HCT116 (cell line): ENCODE measurements at regions not wholly inside any gene's neighbourhood (a gene's known extent, or its start where the extent isn't known, plus 50 kb on each side); places are given as distances from the start of the nearest gene placed in this dataset.

ENCODE experiments used
- ATAC-seq: fragments of 200-7000 bp; cut with Tn5 transposase; 2 replicates; pipeline ENCODE4 v1.9.1; 2020; ENCODE audit warnings: mild to moderate bottlenecking, moderate library complexity
- BruUV-seq: library from RNA; stranded (reverse); fragments of 400-500 nt; replicated peaks from 2 replicates; lab custom pipeline; 2021; lab: Mats Ljungman, UMichigan
- CTCF ChIA-PET: fragments of 300-600 bp; sonication (Branson Sonifier 250); formaldehyde crosslinking; loops from one replicate; lab custom pipeline; 2021; ENCODE audit warnings: antibody characterized with exemption; lab: Charles Lee
- POLR2A ChIA-PET: fragments of 300-600, 350-600 bp; sonication (Branson Sonifier 250); formaldehyde crosslinking; loops from one replicate; lab custom pipeline; 2021; ENCODE audit warnings: antibody characterized with exemption; lab: Charles Lee
- RAD21 ChIA-PET, 2 experiments: fragments of 300-600 bp; sonication (Branson Sonifier 250); formaldehyde crosslinking; loops; one replicate each; lab custom pipeline; 2023; ENCODE audit warnings: low total read pairs in 2 of 2; ENCODE audit not compliant: uncharacterized antibody in 2 of 2, unreplicated experiment in 2 of 2, low non-redundant PET in 1 of 2; lab: Charles Lee
- DNase-seq: peaks from one replicate; pipeline ENCODE4 v3.0.0-alpha.2; 2010; ENCODE audit warnings: low read depth, low spot score
- H2AFZ ChIP-seq: fragments of 200-600 bp; shearing (Covaris generic), sonication (generic); 2 replicates; pipeline ENCODE4 v1.6.1; 2017; ENCODE audit warnings: low read depth, mixed run types, mixed read lengths, antibody characterized with exemption, low read length; ENCODE audit not compliant: poor library complexity, severe bottlenecking
- H3K27ac ChIP-seq: 2 replicates; pipeline ENCODE4 v1.5.1; 2012; ENCODE audit warnings: low read depth, low read length
- H3K27me3 ChIP-seq: fragments of 200-600 bp; sonication (generic); 2 replicates; pipeline ENCODE4 v1.6.1; 2016; ENCODE audit warnings: mixed run types, low read length, mixed read lengths; ENCODE audit not compliant: insufficient read depth
- H3K36me3 ChIP-seq, 2 experiments: fragments of 200-500 bp in 1 of 2; fragments of 200-600 bp in 1 of 2; sonication (Bioruptor generic) in 1 of 2; sonication (generic) in 1 of 2; 2 replicates each; pipeline versions ENCODE4 v1.5.1 to v1.6.1; 2014 to 2016; ENCODE audit warnings: low read length in 2 of 2, inconsistent platforms in 1 of 2, mixed read lengths in 1 of 2, mixed run types in 1 of 2; ENCODE audit not compliant: insufficient read depth in 2 of 2, control insufficient read depth in 1 of 2
- H3K4me1 ChIP-seq, 2 experiments: fragments of 200-600 bp in 1 of 2; sonication (generic) in 1 of 2; 2 replicates each; pipeline versions ENCODE4 v1.5.1 to v1.6.1; 2012 to 2017; ENCODE audit warnings: low read length in 2 of 2, inconsistent platforms in 1 of 2, mild to moderate bottlenecking in 1 of 2, mixed read lengths in 1 of 2, mixed run types in 1 of 2, moderate library complexity in 1 of 2; ENCODE audit not compliant: insufficient read depth in 2 of 2, control insufficient read depth in 1 of 2
- H3K4me2 ChIP-seq: fragments of 200-600 bp; sonication (generic); 2 replicates; pipeline ENCODE4 v1.6.1; 2017; ENCODE audit warnings: mixed run types, low read length, mixed read lengths
- H3K4me3 ChIP-seq, 2 experiments: fragments of 200-600 bp in 1 of 2; sonication (generic) in 1 of 2; replicated peaks in 1 of 2; 2 replicates each; pipeline ENCODE4 v1.5.1; 2011 to 2016; ENCODE audit warnings: low read length in 2 of 2, control low read depth in 1 of 2, low read depth in 1 of 2, mild to moderate bottlenecking in 1 of 2, mixed read lengths in 1 of 2, mixed run types in 1 of 2
- H3K79me2 ChIP-seq: fragments of 200-600 bp; sonication (generic); 2 replicates; pipeline ENCODE4 v1.6.1; 2017; ENCODE audit warnings: mild to moderate bottlenecking, mixed run types, low read length, moderate library complexity, mixed read lengths; ENCODE audit not compliant: insufficient read depth
- H3K9ac ChIP-seq: fragments of 200-600 bp; sonication (generic); 2 replicates; pipeline ENCODE4 v1.6.1; 2016; ENCODE audit warnings: low read length, mixed read lengths
- H3K9me2 ChIP-seq: fragments of 200-600 bp; sonication (generic), shearing (Covaris generic); 2 replicates; pipeline ENCODE4 v1.6.1; 2017; ENCODE audit warnings: mixed run types, mild to moderate bottlenecking, moderate library complexity; ENCODE audit not compliant: insufficient read depth
- H3K9me3 ChIP-seq, 2 experiments: fragments of 200-500 bp in 1 of 2; fragments of 200-600 bp in 1 of 2; sonication (Bioruptor generic) in 1 of 2; sonication (generic) in 1 of 2; 2 replicates each; pipeline ENCODE4 v1.6.1; 2014 to 2017; ENCODE audit warnings: low read length in 2 of 2, mixed read lengths in 2 of 2, inconsistent platforms in 1 of 2, low read depth in 1 of 2, mild to moderate bottlenecking in 1 of 2, mixed run types in 1 of 2, moderate library complexity in 1 of 2; ENCODE audit not compliant: control insufficient read depth in 1 of 2, insufficient read depth in 1 of 2
- H4K20me1 ChIP-seq: fragments of 200-600 bp; sonication (generic), shearing (Covaris generic); 2 replicates; pipeline ENCODE4 v1.6.1; 2017; ENCODE audit warnings: mixed run types, mild to moderate bottlenecking, moderate library complexity; ENCODE audit not compliant: insufficient read depth
- EGR1 ChIP-seq: IDR thresholded peaks from 2 replicates; pipeline ENCODE4 v1.6.1; 2012; ENCODE audit warnings: low read depth
- ELF1 ChIP-seq: IDR thresholded peaks from 2 replicates; pipeline ENCODE4 v1.6.1; 2012; ENCODE audit warnings: low read depth, borderline replicate concordance
- EZH2 ChIP-seq: fragments of 200-600 bp; sonication (generic); IDR thresholded peaks from 2 replicates; pipeline ENCODE4 v1.6.1; 2017; ENCODE audit warnings: antibody characterized with exemption, mixed run types
- EZH2phosphoT487 ChIP-seq: fragments of 200-600 bp; IDR thresholded peaks from 2 replicates; pipeline ENCODE4 v1.6.1; 2018; ENCODE audit warnings: antibody characterized with exemption, borderline replicate concordance
- POLR2AphosphoS5 ChIP-seq: IDR thresholded peaks from 2 replicates; pipeline ENCODE4 v1.6.1; 2011; ENCODE audit warnings: mild to moderate bottlenecking, low read depth, low read length, moderate library complexity
- RAD21 ChIP-seq: IDR thresholded peaks from 2 replicates; pipeline ENCODE4 v1.6.1; 2012; ENCODE audit warnings: low read depth, mild to moderate bottlenecking
- REST ChIP-seq: IDR thresholded peaks from 2 replicates; pipeline ENCODE4 v1.6.1; 2012; ENCODE audit warnings: low read depth
- SIN3A ChIP-seq: IDR thresholded peaks from 2 replicates; pipeline ENCODE4 v1.6.1; 2012; ENCODE audit warnings: low read depth
- SP1 ChIP-seq: IDR thresholded peaks from 2 replicates; pipeline ENCODE4 v1.6.1; 2012; ENCODE audit warnings: low read depth
- SRF ChIP-seq: IDR thresholded peaks from 2 replicates; pipeline ENCODE4 v1.6.1; 2012; ENCODE audit warnings: low read depth
- TCF7L2 ChIP-seq: IDR thresholded peaks from 2 replicates; pipeline ENCODE4 v1.7.0; 2011; ENCODE audit warnings: borderline replicate concordance, inconsistent platforms; ENCODE audit not compliant: insufficient read depth, insufficient read length; ENCODE audit errors: extremely low read depth
- YY1 ChIP-seq: IDR thresholded peaks from 2 replicates; pipeline ENCODE4 v1.6.1; 2011; ENCODE audit warnings: low read length, low read depth, moderate library complexity, mild to moderate bottlenecking; ENCODE audit not compliant: insufficient replicate concordance; ENCODE audit errors: extremely low read depth
- ZFX ChIP-seq: fragments of 450-650 bp; IDR thresholded peaks from 2 replicates; pipeline ENCODE4 v1.6.1; 2017
- ZNF274 ChIP-seq: fragments of 200-500 bp; sonication (Bioruptor generic); IDR thresholded peaks from 2 replicates; pipeline ENCODE4 v1.6.1; 2014; ENCODE audit warnings: mild to moderate bottlenecking, low read depth, low read length, inconsistent platforms
- intact Hi-C: fragments of 100-400 bp; cut with micrococcal nuclease; formaldehyde crosslinking; loops from 2 replicates; pipeline ENCODE4 v1.10.0; 2022
- TF ChIP-seq, protein P1 (sequence below): IDR thresholded peaks from 2 replicates; pipeline ENCODE4 v1.6.1; 2012
- TF ChIP-seq, protein P2 (sequence below), 3 experiments: fragments of 200-600 bp in 1 of 3; sonication (generic) in 1 of 3; IDR thresholded peaks in 2 of 3; conservative IDR thresholded peaks in 1 of 3; 2 replicates each; pipeline ENCODE4 v1.5.1; 2012 to 2017; ENCODE audit warnings: low read depth in 2 of 3, low read length in 2 of 3, antibody characterized with exemption in 1 of 3, borderline replicate concordance in 1 of 3, control low read depth in 1 of 3, mild to moderate bottlenecking in 1 of 3, mixed read lengths in 1 of 3, mixed run types in 1 of 3, moderate library complexity in 1 of 3; ENCODE audit not compliant: insufficient read depth in 1 of 3

GRCh38 chr15:57789225-57789624 lies 82.7 kb downstream of the POLR2M start (continued):
- TF ChIP-seq EGR1 (no peak), ZFX (no peak), EZH2 (no peak), POLR2AphosphoS5 (no peak), SIN3A (no peak), ELF1 (no peak), YY1 (no peak), SRF (no peak), ZNF274 (no peak)
- TF ChIP-seq, protein P1, sequence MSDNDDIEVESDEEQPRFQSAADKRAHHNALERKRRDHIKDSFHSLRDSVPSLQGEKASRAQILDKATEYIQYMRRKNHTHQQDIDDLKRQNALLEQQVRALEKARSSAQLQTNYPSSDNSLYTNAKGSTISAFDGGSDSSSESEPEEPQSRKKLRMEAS, result no peak
- TF ChIP-seq, all 23 proteins: peak for 0

GRCh38 chr15:57792724-57793449 lies 86.4 kb downstream of the POLR2M start:
- intact Hi-C loops, result no loop called here
- Histone ChIP-seq H3K36me3 (no peaks in the 10 kb centered on the region), H3K9me2 (no peaks in the 10 kb centered on the region), H2AFZ (no peak overlapping the region), H3K9me3 (no peaks in the 10 kb centered on the region), H3K4me3 (no peak overlapping the region), H3K79me2 (no peaks in the 10 kb centered on the region), H3K27me3 (0 out of 2 replicates have a peak, but pooled peaks cover 4% of the 10 kb centered on the region), H3K9ac (no peak overlapping the region), H3K4me2 (no peak overlapping the region), H3K4me1 (no peaks in the 10 kb centered on the region), H3K27ac (no peak overlapping the region), H4K20me1 (no peaks in the 10 kb centered on the region)
- DNase-seq (no peak), ATAC-seq (no peak)
- RAD21 ChIA-PET, result no interaction called here
- POLR2A ChIA-PET, result no interaction called here
- CTCF ChIA-PET, result no interaction called here
- BruUV-seq, result no TSS peak
- TF ChIP-seq ELF1 (no peak), POLR2AphosphoS5 (no peak), EZH2phosphoT487 (no peak), REST (no peak), ZNF274 (no peak), TCF7L2 (no peak), SIN3A (no peak), RAD21 (no peak), SP1 (no peak)
- TF ChIP-seq, protein P2, sequence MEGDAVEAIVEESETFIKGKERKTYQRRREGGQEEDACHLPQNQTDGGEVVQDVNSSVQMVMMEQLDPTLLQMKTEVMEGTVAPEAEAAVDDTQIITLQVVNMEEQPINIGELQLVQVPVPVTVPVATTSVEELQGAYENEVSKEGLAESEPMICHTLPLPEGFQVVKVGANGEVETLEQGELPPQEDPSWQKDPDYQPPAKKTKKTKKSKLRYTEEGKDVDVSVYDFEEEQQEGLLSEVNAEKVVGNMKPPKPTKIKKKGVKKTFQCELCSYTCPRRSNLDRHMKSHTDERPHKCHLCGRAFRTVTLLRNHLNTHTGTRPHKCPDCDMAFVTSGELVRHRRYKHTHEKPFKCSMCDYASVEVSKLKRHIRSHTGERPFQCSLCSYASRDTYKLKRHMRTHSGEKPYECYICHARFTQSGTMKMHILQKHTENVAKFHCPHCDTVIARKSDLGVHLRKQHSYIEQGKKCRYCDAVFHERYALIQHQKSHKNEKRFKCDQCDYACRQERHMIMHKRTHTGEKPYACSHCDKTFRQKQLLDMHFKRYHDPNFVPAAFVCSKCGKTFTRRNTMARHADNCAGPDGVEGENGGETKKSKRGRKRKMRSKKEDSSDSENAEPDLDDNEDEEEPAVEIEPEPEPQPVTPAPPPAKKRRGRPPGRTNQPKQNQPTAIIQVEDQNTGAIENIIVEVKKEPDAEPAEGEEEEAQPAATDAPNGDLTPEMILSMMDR (IDR thresholded peaks at IDR 0.05 in 2 of 3, conservative IDR thresholded peaks at IDR 0.05 in 1 of 3; ENCODE audit: borderline replicate concordance in 1 of 3, insufficient read depth in 1 of 3, low read depth in 2 of 3, low read length in 2 of 3), result no peak
